OCI-LY7 (cell line): ENCODE measurements at regions not wholly inside any gene's neighbourhood (a gene's known extent, or its start where the extent isn't known, plus 50 kb on each side); places are given as distances from the start of the nearest gene placed in this dataset.

Source experiments
- BruUV-seq: library from RNA; stranded (reverse); fragments of 400-500 nt; replicated peaks from 2 replicates; lab custom pipeline; 2021; lab: Mats Ljungman, UMichigan
- CTCF ChIA-PET: fragments of 300-600 bp; sonication (Branson Sonifier 250); formaldehyde crosslinking; loops from one replicate; lab custom pipeline; 2022; ENCODE audit warnings: antibody characterized with exemption; ENCODE audit not compliant: unreplicated experiment; lab: Charles Lee
- POLR2A ChIA-PET: fragments of 300-600 bp; sonication (Branson Sonifier 250); formaldehyde crosslinking; loops from one replicate; lab custom pipeline; 2022; ENCODE audit warnings: antibody characterized with exemption; lab: Charles Lee
- DNase-seq: peaks from one replicate; pipeline ENCODE4 v3.0.0-alpha.2; 2015; ENCODE audit warnings: low spot score
- H2AFZ ChIP-seq: fragments of 200-600 bp; sonication (generic), shearing (Covaris generic); 2 replicates; pipeline ENCODE4 v1.6.1; 2014; ENCODE audit warnings: mild to moderate bottlenecking, antibody characterized with exemption, low read length, moderate library complexity
- H3K27ac ChIP-seq: fragments of 200-600 bp; sonication (generic); 2 replicates; pipeline ENCODE4 v1.5.1; 2014; ENCODE audit warnings: mixed run types, low read depth, mild to moderate bottlenecking, moderate library complexity, low read length, inconsistent platforms; ENCODE audit not compliant: poor library complexity, severe bottlenecking
- H3K36me3 ChIP-seq: fragments of 200-600 bp; sonication (generic); 2 replicates; pipeline ENCODE4 v1.6.1; 2014; ENCODE audit warnings: mild to moderate bottlenecking, antibody characterized with exemption, low read length, moderate library complexity, mixed read lengths; ENCODE audit not compliant: insufficient read depth
- H3K4me1 ChIP-seq: fragments of 200-600 bp; sonication (generic); 2 replicates; pipeline ENCODE4 v1.5.1; 2014; ENCODE audit warnings: mild to moderate bottlenecking, low read length; ENCODE audit not compliant: insufficient read depth, poor library complexity, severe bottlenecking
- H3K4me2 ChIP-seq: fragments of 200-600 bp; sonication (generic); 2 replicates; pipeline ENCODE4 v1.6.1; 2014; ENCODE audit warnings: mild to moderate bottlenecking, low read length
- H3K4me3 ChIP-seq: fragments of 200-600 bp; sonication (generic); 2 replicates; pipeline ENCODE4 v1.5.1; 2014; ENCODE audit warnings: mild to moderate bottlenecking, low read depth, low read length; ENCODE audit not compliant: poor library complexity, severe bottlenecking
- H3K79me2 ChIP-seq: fragments of 200-600 bp; sonication (generic); 2 replicates; pipeline ENCODE4 v1.6.1; 2016; ENCODE audit warnings: low read depth, mild to moderate bottlenecking, low read length, moderate library complexity, mixed read lengths; ENCODE audit not compliant: insufficient read depth
- H3K9me2 ChIP-seq: fragments of 200-600 bp; sonication (generic); 2 replicates; pipeline ENCODE4 v1.6.1; 2016; ENCODE audit warnings: mild to moderate bottlenecking, low read length, mixed read lengths; ENCODE audit not compliant: insufficient read depth
- H3K9me3 ChIP-seq: fragments of 200-600 bp; sonication (generic); 2 replicates; pipeline ENCODE4 v1.6.1; 2014; ENCODE audit warnings: mild to moderate bottlenecking, mixed run types, low read length, mixed read lengths
- H4K20me1 ChIP-seq: fragments of 200-600 bp; sonication (generic); 2 replicates; pipeline ENCODE4 v1.6.1; 2014; ENCODE audit warnings: mild to moderate bottlenecking, antibody characterized with exemption, low read length, moderate library complexity, mixed read lengths; ENCODE audit not compliant: insufficient read depth
- EZH2phosphoT487 ChIP-seq: fragments of 200-600 bp; sonication (generic); IDR thresholded peaks from 2 replicates; pipeline ENCODE4 v1.6.1; 2018; ENCODE audit warnings: low read depth, borderline replicate concordance, mild to moderate bottlenecking, mixed run types, antibody characterized with exemption, low read length, moderate library complexity, mixed read lengths
- intact Hi-C: fragments of 100-400 bp; cut with micrococcal nuclease; formaldehyde crosslinking; loops from one replicate; pipeline ENCODE4 v1.10.0; 2022; ENCODE audit not compliant: unreplicated experiment
- TF ChIP-seq, protein P1 (sequence below): fragments of 200-600 bp; sonication (generic); conservative IDR thresholded peaks from 2 replicates; pipeline ENCODE4 v1.5.1; 2014; ENCODE audit warnings: mild to moderate bottlenecking, antibody characterized with exemption, low read length, moderate library complexity, mixed read lengths

GRCh38 chr4:144353292-144353691, 212.8 kb upstream of the GYPA start:
- CTCF ChIA-PET, result no interaction called here
- no peaks in the 10 kb centered on the region for H4K20me1 ChIP-seq
- intact Hi-C loops, result no loop called here

DNA sequence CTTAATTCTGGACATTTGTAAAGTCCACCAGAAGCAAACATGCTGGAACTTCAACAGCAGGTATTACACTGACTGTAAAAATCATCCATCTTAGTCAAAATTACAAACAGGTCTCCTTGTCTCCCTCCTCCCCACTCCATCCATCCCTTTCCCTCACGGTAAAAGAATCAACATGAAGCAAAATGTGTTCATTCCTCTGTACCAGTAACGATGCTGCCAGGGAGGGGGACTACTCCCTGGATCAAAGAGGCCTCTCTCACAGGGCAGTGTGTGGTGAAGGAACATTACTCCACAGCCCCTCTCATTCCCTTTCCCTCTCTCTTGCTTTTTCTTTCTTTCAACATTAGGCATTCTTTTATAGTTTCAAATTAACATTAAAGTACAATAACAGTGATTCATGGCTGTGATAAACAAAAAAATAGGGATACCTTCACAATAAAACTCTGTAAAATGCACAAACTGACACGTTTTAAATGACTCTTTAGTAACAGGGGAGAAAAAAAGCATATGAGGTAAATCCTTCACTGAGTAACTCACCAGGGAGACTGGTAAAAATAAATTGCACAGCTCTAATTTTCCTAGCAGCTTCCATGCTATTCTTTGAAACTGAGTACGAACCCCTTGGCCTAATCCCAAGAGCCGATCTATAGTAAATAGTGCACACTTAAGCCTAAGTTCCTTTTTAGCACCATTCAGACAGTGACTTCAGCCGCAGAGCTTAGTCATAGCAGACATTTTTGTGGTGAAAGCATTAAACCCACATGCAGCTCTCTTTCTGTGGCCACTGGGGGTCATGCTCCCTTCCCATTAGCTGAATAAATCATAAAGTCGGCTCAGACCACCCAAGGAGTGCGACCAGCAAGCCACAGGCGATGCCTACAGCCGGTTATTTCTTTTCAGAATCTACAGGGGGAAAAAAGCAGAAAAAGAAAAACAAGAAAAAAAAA, 215.6 kb upstream of the GYPA start:
- BruUV-seq, result no TSS peak
- Histone ChIP-seq H3K4me2 (no peak overlapping the region), H3K4me3 (no peak overlapping the region), H3K9me3 (no peaks in the 10 kb centered on the region), H3K4me1 (peaks cover 8% of the 10 kb centered on the region), H3K79me2 (no peaks in the 10 kb centered on the region), H3K27ac (no peak overlapping the region), H3K36me3 (no peaks in the 10 kb centered on the region), H2AFZ (no peak overlapping the region), H4K20me1 (no peaks in the 10 kb centered on the region), H3K9me2 (no peaks in the 10 kb centered on the region)
- POLR2A ChIA-PET, result interaction anchor here (0.5 to 3.3 kb wide), 7 partner anchors 10 to 1670 kb away, joined by 3 to 14 read pairs (median 4); no protein-coding TSS in a partner anchor
- CTCF ChIA-PET, result no interaction called here
- no peak for TF ChIP-seq EZH2phosphoT487
- TF ChIP-seq, protein P1, sequence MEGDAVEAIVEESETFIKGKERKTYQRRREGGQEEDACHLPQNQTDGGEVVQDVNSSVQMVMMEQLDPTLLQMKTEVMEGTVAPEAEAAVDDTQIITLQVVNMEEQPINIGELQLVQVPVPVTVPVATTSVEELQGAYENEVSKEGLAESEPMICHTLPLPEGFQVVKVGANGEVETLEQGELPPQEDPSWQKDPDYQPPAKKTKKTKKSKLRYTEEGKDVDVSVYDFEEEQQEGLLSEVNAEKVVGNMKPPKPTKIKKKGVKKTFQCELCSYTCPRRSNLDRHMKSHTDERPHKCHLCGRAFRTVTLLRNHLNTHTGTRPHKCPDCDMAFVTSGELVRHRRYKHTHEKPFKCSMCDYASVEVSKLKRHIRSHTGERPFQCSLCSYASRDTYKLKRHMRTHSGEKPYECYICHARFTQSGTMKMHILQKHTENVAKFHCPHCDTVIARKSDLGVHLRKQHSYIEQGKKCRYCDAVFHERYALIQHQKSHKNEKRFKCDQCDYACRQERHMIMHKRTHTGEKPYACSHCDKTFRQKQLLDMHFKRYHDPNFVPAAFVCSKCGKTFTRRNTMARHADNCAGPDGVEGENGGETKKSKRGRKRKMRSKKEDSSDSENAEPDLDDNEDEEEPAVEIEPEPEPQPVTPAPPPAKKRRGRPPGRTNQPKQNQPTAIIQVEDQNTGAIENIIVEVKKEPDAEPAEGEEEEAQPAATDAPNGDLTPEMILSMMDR, result 0 out of 2 replicates have a peak, but pooled peaks have one; percentile 20
- intact Hi-C loops, result no loop called here
- DNase-seq, result peak; percentile 7

More at GRCh38 chr4:144353292-144353691, 212.8 kb upstream of the GYPA start:
- no TSS peak for BruUV-seq
- Histone ChIP-seq H3K4me2 (no peak overlapping the region), H3K27ac (no peak overlapping the region), H3K4me3 (no peak overlapping the region), H3K9me2 (no peaks in the 10 kb centered on the region), H3K36me3 (no peaks in the 10 kb centered on the region), H3K9me3 (no peaks in the 10 kb centered on the region), H3K4me1 (peaks cover 6% of the 10 kb centered on the region), H2AFZ (no peak overlapping the region), H3K79me2 (no peaks in the 10 kb centered on the region)
- TF ChIP-seq, protein P1, result no peak
- TF ChIP-seq EZH2phosphoT487, result no peak
- DNase-seq, result no peak
- POLR2A ChIA-PET, result interaction anchor here (0.9 kb wide), 1 partner anchor 15 kb away, joined by 3 read pairs; no protein-coding TSS in a partner anchor
